IMR-90 (cell line): ENCODE measurements at regions not wholly inside any gene's neighbourhood (a gene's known extent, or its start where the extent isn't known, plus 50 kb on each side); places are given as distances from the start of the nearest gene placed in this dataset.

Source experiments
- ATAC-seq: fragments of 200-7000 bp; cut with Tn5 transposase; 2 replicates; pipeline ENCODE4 v1.9.1; 2020; ENCODE audit warnings: low read depth, mild to moderate bottlenecking, moderate library complexity
- BruUV-seq: library from RNA; stranded (reverse); fragments of 400-500 nt; replicated peaks from 2 replicates; lab custom pipeline; 2021; lab: Mats Ljungman, UMichigan
- CTCF ChIA-PET: fragments of 300-600 bp; formaldehyde crosslinking; extraction: SDS; loops from one replicate; lab custom pipeline; 2021; ENCODE audit warnings: antibody characterized with exemption; lab: Yijun Ruan, JAX
- POLR2A ChIA-PET: fragments of 300-600 bp; sonication (Branson Sonifier 250); formaldehyde crosslinking; loops from one replicate; lab custom pipeline; 2022; ENCODE audit warnings: antibody characterized with exemption; ENCODE audit not compliant: unreplicated experiment; lab: Charles Lee
- DNase-seq: peaks from one replicate; pipeline ENCODE4 v3.0.0; 2013
- H2AFZ ChIP-seq: replicated peaks from 2 replicates; pipeline ENCODE3; 2013; ENCODE audit warnings: low read length, mild to moderate bottlenecking; ENCODE audit not compliant: poor library complexity
- H2AK5ac ChIP-seq: 2 replicates; pipeline ENCODE4 v1.6.1; 2013; ENCODE audit warnings: low read depth, low read length, inconsistent platforms
- H2AK9ac ChIP-seq: replicated peaks from 2 replicates; pipeline ENCODE3; 2013; ENCODE audit warnings: mild to moderate bottlenecking, low read depth, low read length, moderate library complexity; ENCODE audit not compliant: poor library complexity
- H2BK120ac ChIP-seq: 2 replicates; pipeline ENCODE4 v1.6.1; 2013; ENCODE audit warnings: low read depth, low read length, inconsistent platforms
- H2BK15ac ChIP-seq: 3 replicates; pipeline ENCODE4 v1.6.1; 2013; ENCODE audit warnings: low read depth, low read length, inconsistent platforms
- H2BK20ac ChIP-seq: 2 replicates; pipeline ENCODE4 v1.6.1; 2013; ENCODE audit warnings: low read depth, mild to moderate bottlenecking, inconsistent platforms, low read length, moderate library complexity
- H2BK5ac ChIP-seq: 2 replicates; pipeline ENCODE4 v1.6.1; 2013; ENCODE audit warnings: mild to moderate bottlenecking, low read depth, low read length, inconsistent platforms; ENCODE audit not compliant: poor library complexity, severe bottlenecking
- H3K14ac ChIP-seq: replicated peaks from 2 replicates; pipeline ENCODE4 v1.6.1; 2013; ENCODE audit warnings: low read depth, low read length, inconsistent platforms
- H3K18ac ChIP-seq: 2 replicates; pipeline ENCODE4 v1.6.1; 2013; ENCODE audit warnings: low read depth, low read length, control low read depth
- H3K23ac ChIP-seq: 2 replicates; pipeline ENCODE4 v1.6.1; 2013; ENCODE audit warnings: low read depth, low read length, inconsistent platforms
- H3K27ac ChIP-seq: 2 replicates; pipeline ENCODE4 v1.5.1; 2013; ENCODE audit warnings: mild to moderate bottlenecking, control low read depth, low read length; ENCODE audit not compliant: insufficient read depth
- H3K27me3 ChIP-seq: 2 replicates; pipeline ENCODE4 v1.6.1; 2013; ENCODE audit warnings: low read length; ENCODE audit not compliant: control insufficient read depth, insufficient read depth
- H3K36me3 ChIP-seq: 2 replicates; pipeline ENCODE4 v1.6.1; 2013; ENCODE audit warnings: low read length, mixed read lengths; ENCODE audit not compliant: control insufficient read depth, insufficient read depth
- H3K4ac ChIP-seq: 2 replicates; pipeline ENCODE4 v1.6.1; 2013; ENCODE audit warnings: low read depth, low read length, inconsistent platforms
- H3K4me1 ChIP-seq: 2 replicates; pipeline ENCODE4 v1.6.1; 2013; ENCODE audit warnings: low read length, mixed read lengths; ENCODE audit not compliant: control insufficient read depth, insufficient read depth
- H3K4me2 ChIP-seq: 2 replicates; pipeline ENCODE4 v1.6.1; 2013; ENCODE audit warnings: low read depth, mild to moderate bottlenecking, control low read depth, low read length, moderate library complexity
- H3K4me3 ChIP-seq: 2 replicates; pipeline ENCODE4 v1.5.1; 2013; ENCODE audit warnings: low read depth, mild to moderate bottlenecking, control low read depth, low read length, moderate library complexity; ENCODE audit not compliant: insufficient read depth
- H3K56ac ChIP-seq: 2 replicates; pipeline ENCODE4 v1.6.1; 2013; ENCODE audit warnings: low read length, inconsistent platforms; ENCODE audit not compliant: insufficient read depth; ENCODE audit errors: extremely low read depth
- H3K79me1 ChIP-seq, 2 experiments: 2 replicates each; pipeline ENCODE4 v1.6.1; 2013; ENCODE audit warnings: low read length in 2 of 2, inconsistent platforms in 1 of 2, low read depth in 1 of 2
- H3K9ac ChIP-seq: 2 replicates; pipeline ENCODE4 v1.6.1; 2013; ENCODE audit warnings: low read depth, low read length, control low read depth
- H3K9me1 ChIP-seq: 2 replicates; pipeline ENCODE4 v1.6.1; 2013; ENCODE audit warnings: low read length, inconsistent platforms; ENCODE audit not compliant: insufficient read depth
- H3K9me3 ChIP-seq: 2 replicates; pipeline ENCODE4 v1.6.1; 2013; ENCODE audit warnings: low read length; ENCODE audit not compliant: control insufficient read depth, insufficient read depth
- H4K20me1 ChIP-seq: 2 replicates; pipeline ENCODE4 v1.6.1; 2013; ENCODE audit warnings: low read length, inconsistent platforms; ENCODE audit not compliant: insufficient read depth
- H4K5ac ChIP-seq: 2 replicates; pipeline ENCODE4 v1.6.1; 2013; ENCODE audit warnings: mild to moderate bottlenecking, low read depth, low read length, control low read depth
- H4K8ac ChIP-seq, 2 experiments: 2 replicates each; pipeline ENCODE4 v1.6.1; 2013; ENCODE audit warnings: low read depth in 2 of 2, low read length in 2 of 2, control low read depth in 1 of 2, inconsistent platforms in 1 of 2
- H4K91ac ChIP-seq: 2 replicates; pipeline ENCODE4 v1.6.1; 2013; ENCODE audit warnings: low read depth, low read length, inconsistent platforms; ENCODE audit not compliant: insufficient read depth
- CEBPB ChIP-seq: IDR thresholded peaks from 2 replicates; pipeline ENCODE4 v1.6.1; 2012; ENCODE audit warnings: low read depth, low read length, improper control_type of control experiment
- CHD1 ChIP-seq: IDR thresholded peaks from 2 replicates; pipeline ENCODE4 v1.6.1; 2012; ENCODE audit warnings: low read depth, low read length, improper control_type of control experiment
- SMC3 ChIP-seq: fragments of 150-350 bp; IDR thresholded peaks from 2 replicates; pipeline ENCODE4 v1.6.1; 2016; ENCODE audit warnings: low read depth, mild to moderate bottlenecking, antibody characterized with exemption, low read length, moderate library complexity
- WGBS, 2 experiments: methylation state at CpG; one replicate each; pipeline versions ENCODE4 v1.1.5 to v1.1.7; 2013; ENCODE audit warnings: missing lambda C conversion rate in 2 of 2; ENCODE audit not compliant: insufficient read length in 1 of 2; ENCODE audit errors: extremely low coverage in 2 of 2; 5-methylcytosine and 5-hydroxymethylcytosine counted together
- dilution Hi-C: fragments of 300-500 bp; cut with HindIII; formaldehyde crosslinking; loops from one replicate; pipeline ENCODE4 v1.14.3; 2018; ENCODE audit warnings: low sequenced_read_pairs; ENCODE audit not compliant: unreplicated experiment
- in situ Hi-C: fragments of 300-500 bp; cut with MboI; formaldehyde crosslinking; loops from 3 replicates; pipeline ENCODE4 v1.14.3; 2019; ENCODE audit warnings: low sequenced_read_pairs, inconsistent platforms, mixed read lengths
- intact Hi-C: fragments of 100-400 bp; cut with micrococcal nuclease; formaldehyde crosslinking; loops from 2 replicates; pipeline ENCODE4 v1.10.0; 2022

- no peak overlapping the region for H3K14ac ChIP-seq
- TF ChIP-seq CHD1 (no peak), SMC3 (no peak), CEBPB (no peak)
- H3K56ac ChIP-seq = no peak overlapping the region
- DNase-seq (no peak), ATAC-seq (no peak)
- H2BK15ac ChIP-seq = no peak overlapping the region
- no peak overlapping the region for H2AK9ac ChIP-seq
- H3K23ac ChIP-seq = no peak overlapping the region
- no peaks in the 10 kb centered on the region for H4K20me1 ChIP-seq
- H2AK5ac ChIP-seq = no peak overlapping the region
- no peak overlapping the region for H3K9ac ChIP-seq
- ChIA-PET POLR2A (no interaction called here), CTCF (no interaction called here)
- no peak overlapping the region for H4K91ac ChIP-seq
- no peak overlapping the region for H4K5ac ChIP-seq
- dilution Hi-C loops = no loop called here
- no peaks in the 10 kb centered on the region; the same call in 1 of the 2 replicates for H3K27me3 ChIP-seq
- H2AFZ ChIP-seq = no peak overlapping the region
- intact Hi-C loops = no loop called here
- H3K9me1 ChIP-seq = no peaks in the 10 kb centered on the region
- in situ Hi-C loops = no loop called here
- no peak overlapping the region for H3K27ac ChIP-seq
- no peak overlapping the region for H2BK120ac ChIP-seq
- H4K8ac ChIP-seq = no peak overlapping the region
- 43% methylated on average over 1 of the region's 4 CpGs; no CpG with 5 or more reads in 1 of the 2 experiments for WGBS, 2 experiments
- H3K4me1 ChIP-seq = peaks cover 5% of the 10 kb centered on the region; the same call in 1 of the 2 replicates
- no peaks in the 10 kb centered on the region for H3K36me3 ChIP-seq
- no peak overlapping the region for H3K4ac ChIP-seq
- no peaks in the 10 kb centered on the region for H3K9me3 ChIP-seq
- no peak overlapping the region for H2BK5ac ChIP-seq
- H2BK20ac ChIP-seq = no peak overlapping the region
- H3K79me1 ChIP-seq = no peaks in the 10 kb centered on the region
- H3K4me2 ChIP-seq = no peak overlapping the region
- BruUV-seq = no TSS peak
- no peak overlapping the region for H3K18ac ChIP-seq
- no peak overlapping the region for H3K4me3 ChIP-seq
These were observed 245.8 kb upstream of the RREB1 start for GRCh38 chr6:6861995-6862394.
